ENCODE measurements at regions not wholly inside any gene's neighbourhood (a gene's known extent, or its start where the extent isn't known, plus 50 kb on each side); places are given as distances from the start of the nearest gene placed in this dataset.
"Not testable (repeated sequence)": the region's sequence is repeated elsewhere in the genome, so short reads cannot be mapped to it uniquely, and the experiment has no call there.

DNA sequence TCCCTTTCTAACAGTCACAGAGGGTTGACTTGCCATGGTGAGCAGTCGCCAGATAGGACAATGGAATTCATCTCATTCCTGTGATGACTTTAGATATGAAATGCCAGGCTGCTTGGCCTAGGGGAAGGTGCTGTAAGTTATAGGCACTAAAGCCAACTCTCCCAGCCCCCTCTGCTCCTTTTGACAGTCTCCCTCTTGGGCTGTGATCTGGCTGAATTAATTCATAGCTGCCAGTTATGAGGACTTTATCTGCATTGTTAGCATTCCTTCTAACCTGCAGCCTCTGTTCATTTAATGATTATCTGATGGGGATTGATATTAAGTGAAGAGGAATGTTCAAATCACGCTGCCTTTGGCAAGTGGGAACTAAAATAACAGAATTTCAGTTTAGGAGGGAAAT is 427.1 kb upstream of the RASGRP1 start:
- H3K9me3 ChIP-seq = no peaks in the 10 kb centered on the region
- in situ Hi-C loops (cut with MboI; ENCODE audit: low sequenced_read_pairs) = no loop called here
- no peaks in the 10 kb centered on the region for H3K4me1 ChIP-seq
- DNase-seq (ENCODE audit: low spot score in 2 of 2) = no peak
- no peaks in the 10 kb centered on the region for H3K27me3 ChIP-seq (ENCODE audit: low read depth)
- H3K36me3 ChIP-seq (replicated peaks) = no peaks in the 10 kb centered on the region
- H3K4me3 ChIP-seq = no peak overlapping the region

GRCh38 chr15:38992506-38992905 is 427.9 kb upstream of the RASGRP1 start:
- Histone ChIP-seq H3K4me3 (no peak overlapping the region), H3K36me3 (replicated peaks) (no peaks in the 10 kb centered on the region), H3K9me3 (no peaks in the 10 kb centered on the region), H3K4me1 (no peaks in the 10 kb centered on the region), H3K27me3 (ENCODE audit: low read depth) (no peaks in the 10 kb centered on the region)
- in situ Hi-C loops (cut with MboI; ENCODE audit: low sequenced_read_pairs) = no loop called here
- no peak for DNase-seq (ENCODE audit: low spot score in 2 of 2)

DNA sequence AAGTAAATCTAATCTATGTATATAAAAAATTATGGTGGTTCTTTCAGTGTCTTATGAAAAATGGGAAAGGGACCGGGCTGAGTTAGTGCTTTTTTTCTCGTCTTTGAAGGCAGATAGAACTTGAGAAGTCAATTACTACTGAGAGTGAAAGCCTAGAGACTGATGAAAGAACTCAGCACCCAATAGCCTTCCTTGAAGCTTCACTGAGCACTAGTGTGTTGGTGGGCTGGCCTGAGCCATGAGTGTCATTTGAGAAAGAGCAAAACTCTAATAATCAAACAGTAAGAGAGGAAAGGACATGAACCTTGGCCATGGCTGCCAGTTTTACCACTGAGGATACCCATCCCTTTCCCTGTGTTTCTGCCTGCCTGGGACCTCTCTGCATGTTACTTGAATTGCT is 428.3 kb upstream of the RASGRP1 start:
- Histone ChIP-seq H3K27me3 (ENCODE audit: low read depth) (no peaks in the 10 kb centered on the region), H3K36me3 (replicated peaks) (no peaks in the 10 kb centered on the region), H3K9me3 (no peaks in the 10 kb centered on the region), H3K4me3 (no peak overlapping the region), H3K4me1 (no peaks in the 10 kb centered on the region)
- DNase-seq (ENCODE audit: low spot score in 2 of 2) = no peak
- in situ Hi-C loops (cut with MboI; ENCODE audit: low sequenced_read_pairs) = no loop called here

DNA sequence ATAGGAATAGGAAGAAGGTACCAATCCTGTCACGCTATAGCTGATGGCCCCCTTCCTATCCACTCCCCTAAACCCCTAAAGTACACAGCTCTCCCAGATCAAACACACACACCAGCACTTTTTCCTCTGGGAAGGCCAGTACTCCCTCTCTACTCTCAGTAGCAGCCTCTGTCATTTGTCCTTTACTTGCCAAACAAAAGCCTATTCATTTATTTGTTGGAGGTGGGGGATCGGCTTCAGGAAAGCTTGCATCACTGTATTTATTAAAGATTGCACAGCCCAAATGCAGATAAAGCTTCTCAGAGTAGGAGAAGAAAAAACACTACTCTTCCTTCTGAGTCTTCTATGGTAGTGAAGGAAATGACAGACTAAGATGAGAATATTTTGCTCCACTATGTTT is 429.7 kb upstream of the RASGRP1 start:
- H3K9me3 ChIP-seq = no peaks in the 10 kb centered on the region
- H3K36me3 ChIP-seq (replicated peaks) = no peaks in the 10 kb centered on the region
- H3K4me3 ChIP-seq = no peak overlapping the region
- no peaks in the 10 kb centered on the region for H3K27me3 ChIP-seq (ENCODE audit: low read depth)
- DNase-seq (ENCODE audit: low spot score in 2 of 2) = no peak
- H3K4me1 ChIP-seq = no peaks in the 10 kb centered on the region
- in situ Hi-C loops (cut with MboI; ENCODE audit: low sequenced_read_pairs) = no loop called here

GRCh38 chr15:38996111-38996631 is 431.6 kb upstream of the RASGRP1 start:
- DNase-seq (ENCODE audit: low spot score in 2 of 2) = no peak
- in situ Hi-C loops (cut with MboI; ENCODE audit: low sequenced_read_pairs) = no loop called here

GRCh38 chr15:38997841-38998240 is 433.2 kb upstream of the RASGRP1 start:
- no peaks in the 10 kb centered on the region for H3K27me3 ChIP-seq (ENCODE audit: low read depth)
- H3K36me3 ChIP-seq (replicated peaks) = no peaks in the 10 kb centered on the region
- H3K9me3 ChIP-seq = no peaks in the 10 kb centered on the region
- H3K4me3 ChIP-seq = no peak overlapping the region
- no peak for DNase-seq (ENCODE audit: low spot score in 2 of 2)
- no peaks in the 10 kb centered on the region for H3K4me1 ChIP-seq
- in situ Hi-C loops (cut with MboI; ENCODE audit: low sequenced_read_pairs) = no loop called here

More at GRCh38 chr15:38996111-38996631, 431.6 kb upstream of the RASGRP1 start:
- H3K4me3 ChIP-seq = no peak overlapping the region
- H3K36me3 ChIP-seq (replicated peaks) = no peaks in the 10 kb centered on the region
- no peaks in the 10 kb centered on the region for H3K27me3 ChIP-seq (ENCODE audit: low read depth)
- H3K9me3 ChIP-seq = no peaks in the 10 kb centered on the region
- H3K4me1 ChIP-seq = no peaks in the 10 kb centered on the region

DNA sequence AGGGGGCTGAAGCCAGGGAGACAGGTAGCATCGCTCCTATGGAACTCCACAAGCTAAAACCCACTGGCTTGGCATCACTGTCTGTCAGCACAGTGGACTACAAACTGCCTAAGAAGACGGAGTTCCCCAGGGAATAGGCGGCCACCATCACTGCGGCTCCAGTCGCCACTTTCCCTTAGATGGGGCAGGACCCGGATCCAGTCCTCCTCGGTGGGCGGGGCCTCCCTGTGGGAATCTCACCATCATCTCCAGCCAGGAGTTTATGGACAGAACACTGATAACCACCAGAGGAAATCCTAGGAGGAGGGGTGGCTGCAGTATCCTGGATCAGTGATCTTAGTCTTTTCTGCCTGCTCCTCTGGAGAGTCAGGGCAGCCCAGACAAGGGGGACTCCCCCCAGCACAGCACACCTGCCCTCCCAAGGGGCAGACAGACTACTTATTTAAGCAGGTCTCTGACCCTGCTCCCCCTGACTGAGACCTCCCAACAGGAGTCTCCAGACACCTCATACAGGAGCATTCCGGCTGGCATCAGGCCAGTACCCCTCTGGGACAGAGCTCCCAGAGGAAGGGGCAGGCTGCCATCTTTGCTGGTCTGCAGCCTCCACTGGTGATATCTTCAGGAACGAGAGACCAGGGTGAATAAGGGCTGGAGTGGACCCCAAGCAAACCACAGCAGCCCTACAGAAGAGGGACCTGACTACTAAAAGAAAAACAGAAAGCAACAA is 435.6 kb upstream of the RASGRP1 start:
- DNase-seq (ENCODE audit: low spot score in 2 of 2) = no peak
- no peaks in the 10 kb centered on the region for H3K36me3 ChIP-seq (replicated peaks)
- no peaks in the 10 kb centered on the region for H3K27me3 ChIP-seq (ENCODE audit: low read depth)
- H3K9me3 ChIP-seq = no peaks in the 10 kb centered on the region
- H3K4me3 ChIP-seq = no peak overlapping the region
- in situ Hi-C loops (cut with MboI; ENCODE audit: low sequenced_read_pairs) = no loop called here
- no peaks in the 10 kb centered on the region for H3K4me1 ChIP-seq

DNA sequence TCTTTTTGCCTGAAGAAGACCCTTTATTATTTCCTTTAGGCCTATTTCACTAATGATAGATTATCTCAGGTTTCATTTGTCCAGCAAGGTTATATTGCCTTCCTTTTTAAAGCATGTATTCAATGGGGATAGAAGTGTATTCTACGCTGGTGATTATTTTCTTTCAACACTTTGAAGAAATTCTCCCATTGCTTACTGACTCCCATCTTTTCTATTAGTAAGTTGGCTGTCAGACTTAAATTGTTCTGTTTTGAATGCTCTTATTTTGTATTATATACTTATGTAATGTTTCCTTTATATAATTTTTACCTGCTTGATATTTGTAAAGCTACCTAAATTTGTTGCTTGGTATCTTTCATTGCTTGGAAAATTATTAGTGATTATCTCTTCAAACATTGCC is 445.1 kb upstream of the RASGRP1 start:
- H3K36me3 ChIP-seq (replicated peaks) = no peaks in the 10 kb centered on the region
- no peaks in the 10 kb centered on the region for H3K9me3 ChIP-seq
- H3K4me1 ChIP-seq = no peaks in the 10 kb centered on the region
- no peak for DNase-seq (ENCODE audit: low spot score in 2 of 2)
- H3K27me3 ChIP-seq (ENCODE audit: low read depth) = no peaks in the 10 kb centered on the region
- in situ Hi-C loops (cut with MboI; ENCODE audit: low sequenced_read_pairs) = no loop called here
- H3K4me3 ChIP-seq = no peak overlapping the region

DNA sequence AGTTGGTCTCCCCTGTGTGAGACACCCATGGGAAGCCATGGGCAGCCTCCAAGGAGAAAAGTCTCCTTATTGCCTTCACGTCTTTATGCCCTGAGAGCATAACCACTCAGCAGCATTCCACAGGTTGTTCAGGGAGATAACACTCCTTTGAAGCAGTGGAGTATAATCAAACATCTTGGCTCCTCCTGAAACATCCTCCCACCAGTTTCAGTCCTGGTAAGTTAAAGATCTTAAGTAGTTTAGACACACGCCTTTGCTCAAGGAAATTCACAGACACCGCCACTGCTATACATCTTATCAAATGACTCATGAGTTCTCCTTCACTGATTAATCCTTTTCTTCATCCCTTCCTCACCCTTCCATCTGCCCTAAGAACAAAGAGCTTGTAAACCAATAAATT is 446.5 kb upstream of the RASGRP1 start:
- H3K4me3 ChIP-seq; DNase-seq (ENCODE audit: low spot score in 2 of 2); in situ Hi-C loops (cut with MboI; ENCODE audit: low sequenced_read_pairs); H3K27me3 ChIP-seq (ENCODE audit: low read depth); H3K36me3 ChIP-seq (replicated peaks); H3K4me1 ChIP-seq; H3K9me3 ChIP-seq: not testable (repeated sequence)

- in situ Hi-C loops (cut with MboI; ENCODE audit: low sequenced_read_pairs) = no loop called here
- no peak overlapping the region for H3K4me3 ChIP-seq
- no peaks in the 10 kb centered on the region for H3K36me3 ChIP-seq (replicated peaks)
- H3K27me3 ChIP-seq (ENCODE audit: low read depth) = no peaks in the 10 kb centered on the region
- DNase-seq (ENCODE audit: low spot score in 2 of 2) = no peak
- no peaks in the 10 kb centered on the region for H3K4me1 ChIP-seq
- no peaks in the 10 kb centered on the region for H3K9me3 ChIP-seq
Measured at GRCh38 chr15:39013262-39013661, 448.6 kb upstream of the RASGRP1 start.

DNA sequence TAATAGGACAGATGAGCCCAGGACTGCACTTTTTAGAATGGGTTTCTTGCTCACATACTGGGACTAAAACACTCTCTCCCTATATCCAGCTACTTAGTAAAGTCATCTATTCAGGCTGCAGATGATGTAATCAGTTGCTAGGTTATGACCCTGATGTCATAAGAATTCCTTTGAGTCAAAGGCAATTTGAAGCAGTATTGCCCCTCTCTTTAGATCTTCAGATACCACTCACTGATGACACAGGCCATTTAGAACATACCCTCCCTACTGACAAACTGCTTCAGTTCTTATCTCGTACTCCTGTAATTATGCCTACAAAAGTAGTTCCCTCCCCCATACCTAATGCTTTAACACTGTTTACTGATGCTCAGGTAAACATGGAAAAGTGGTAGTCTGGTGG is 450.1 kb upstream of the RASGRP1 start:
- H3K4me1 ChIP-seq = no peaks in the 10 kb centered on the region
- in situ Hi-C loops (cut with MboI; ENCODE audit: low sequenced_read_pairs) = no loop called here
- H3K36me3 ChIP-seq (replicated peaks) = no peaks in the 10 kb centered on the region
- H3K9me3 ChIP-seq = no peaks in the 10 kb centered on the region
- H3K27me3 ChIP-seq (ENCODE audit: low read depth) = no peaks in the 10 kb centered on the region
- no peak overlapping the region for H3K4me3 ChIP-seq
- no peak for DNase-seq (ENCODE audit: low spot score in 2 of 2)

GRCh38 chr15:39016706-39017105 is 452.1 kb upstream of the RASGRP1 start:
- in situ Hi-C loops (cut with MboI; ENCODE audit: low sequenced_read_pairs) = no loop called here
- no peak for DNase-seq (ENCODE audit: low spot score in 2 of 2)
- Histone ChIP-seq H3K9me3 (no peaks in the 10 kb centered on the region), H3K4me1 (no peaks in the 10 kb centered on the region), H3K27me3 (ENCODE audit: low read depth) (no peaks in the 10 kb centered on the region), H3K36me3 (replicated peaks) (no peaks in the 10 kb centered on the region), H3K4me3 (no peak overlapping the region)

DNA sequence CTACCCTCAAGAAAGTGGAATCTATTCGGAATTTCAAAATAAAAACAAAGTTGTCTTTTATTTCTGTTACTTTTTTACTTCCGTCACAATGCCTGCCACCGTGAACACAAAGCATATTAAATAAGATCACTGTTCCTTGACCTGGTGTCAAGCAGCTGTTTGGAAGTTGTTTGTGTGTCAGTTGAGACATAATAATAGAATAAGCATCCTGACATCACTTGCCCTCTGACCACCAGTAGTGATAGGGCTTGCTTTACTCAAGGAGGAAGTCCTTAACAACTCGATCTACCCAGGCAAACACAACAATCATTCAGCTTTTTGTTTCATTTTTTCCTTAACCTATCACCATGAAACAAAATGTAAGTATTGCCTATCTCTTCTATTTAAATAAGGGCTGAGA is 454.4 kb upstream of the RASGRP1 start:
- Histone ChIP-seq H3K4me3 (no peak overlapping the region), H3K4me1 (no peaks in the 10 kb centered on the region), H3K9me3 (no peaks in the 10 kb centered on the region), H3K36me3 (replicated peaks) (no peaks in the 10 kb centered on the region), H3K27me3 (ENCODE audit: low read depth) (no peaks in the 10 kb centered on the region)
- no peak for DNase-seq (ENCODE audit: low spot score in 2 of 2)
- in situ Hi-C loops (cut with MboI; ENCODE audit: low sequenced_read_pairs) = no loop called here

GRCh38 chr15:39021341-39021740 is 456.7 kb upstream of the RASGRP1 start:
- H3K4me3 ChIP-seq = no peak overlapping the region
- no peaks in the 10 kb centered on the region for H3K27me3 ChIP-seq (ENCODE audit: low read depth)
- no peaks in the 10 kb centered on the region for H3K9me3 ChIP-seq
- in situ Hi-C loops (cut with MboI; ENCODE audit: low sequenced_read_pairs) = no loop called here
- DNase-seq (ENCODE audit: low spot score in 2 of 2) = no peak
- no peaks in the 10 kb centered on the region for H3K4me1 ChIP-seq
- no peaks in the 10 kb centered on the region for H3K36me3 ChIP-seq (replicated peaks)

All from HAP-1 (cell line).